Loucy (cell line): ENCODE measurements at regions not wholly inside any gene's neighbourhood (a gene's known extent, or its start where the extent isn't known, plus 50 kb on each side); places are given as distances from the start of the nearest gene placed in this dataset.

ENCODE experiments used
- H2AFZ ChIP-seq: fragments of 200-600 bp; sonication (generic); 2 replicates; pipeline ENCODE4 v1.6.0; 2016; ENCODE audit warnings: antibody characterized with exemption, mild to moderate bottlenecking, low read length, moderate library complexity
- H3F3A ChIP-seq: fragments of 200-600 bp; 2 replicates; pipeline ENCODE4 v1.6.0; 2016; ENCODE audit warnings: antibody characterized with exemption, low read depth, mild to moderate bottlenecking
- H3K27me3 ChIP-seq: fragments of 200-600 bp; sonication (generic); 2 replicates; pipeline ENCODE4 v1.6.1; 2014; ENCODE audit warnings: low read length, mild to moderate bottlenecking; ENCODE audit not compliant: insufficient read depth, poor library complexity, severe bottlenecking
- H3K36me3 ChIP-seq: fragments of 200-600 bp; sonication (generic); 2 replicates; pipeline ENCODE4 v1.6.1; 2016; ENCODE audit warnings: low read length; ENCODE audit not compliant: insufficient read depth
- H3K4me1 ChIP-seq: fragments of 200-600 bp; sonication (generic); 2 replicates; pipeline ENCODE4 v1.5.1; 2014; ENCODE audit warnings: low read length, mild to moderate bottlenecking; ENCODE audit not compliant: insufficient read depth, poor library complexity, severe bottlenecking
- H3K4me2 ChIP-seq: fragments of 200-600 bp; sonication (generic); 2 replicates; pipeline ENCODE4 v1.6.0; 2014; ENCODE audit warnings: antibody characterized with exemption, low read length, low read depth, mild to moderate bottlenecking; ENCODE audit not compliant: poor library complexity, severe bottlenecking
- H3K4me3 ChIP-seq: fragments of 200-600 bp; sonication (generic); 2 replicates; pipeline ENCODE4 v1.5.1; 2014; ENCODE audit warnings: low read length, mild to moderate bottlenecking, mixed read lengths; ENCODE audit not compliant: poor library complexity, severe bottlenecking
- H3K79me2 ChIP-seq: fragments of 200-600 bp; sonication (generic); 2 replicates; pipeline ENCODE4 v1.6.1; 2014; ENCODE audit warnings: low read length; ENCODE audit not compliant: insufficient read depth
- H3K9ac ChIP-seq: fragments of 200-600 bp; sonication (generic); 2 replicates; pipeline ENCODE4 v1.6.0; 2014; ENCODE audit warnings: mild to moderate bottlenecking, low read depth, low read length, moderate library complexity; ENCODE audit not compliant: poor library complexity, severe bottlenecking
- H3K9me2 ChIP-seq: fragments of 200-600 bp; sonication (generic); replicated peaks from 2 replicates; pipeline ENCODE4 v1.6.1; 2016; ENCODE audit warnings: low read depth, low read length, mixed read lengths
- H3K9me3 ChIP-seq: fragments of 200-600 bp; sonication (generic); 2 replicates; pipeline ENCODE4 v1.6.1; 2014; ENCODE audit warnings: mild to moderate bottlenecking, antibody characterized with exemption, low read length, low read depth; ENCODE audit not compliant: insufficient read depth
- H4K20me1 ChIP-seq: fragments of 200-600 bp; sonication (generic); 2 replicates; pipeline ENCODE4 v1.6.0; 2014; ENCODE audit warnings: antibody characterized with exemption, low read length, mild to moderate bottlenecking; ENCODE audit not compliant: insufficient read depth, poor library complexity, severe bottlenecking
- EZH2phosphoT487 ChIP-seq: fragments of 200-600 bp; IDR thresholded peaks from 2 replicates; pipeline ENCODE4 v1.6.1; 2018; ENCODE audit warnings: antibody characterized with exemption, mild to moderate bottlenecking, moderate library complexity, borderline replicate concordance
- TF ChIP-seq, protein P1 (sequence below): fragments of 200-600 bp; sonication (generic); conservative IDR thresholded peaks from 2 replicates; pipeline ENCODE4 v1.5.1; 2014; ENCODE audit warnings: mild to moderate bottlenecking, antibody characterized with exemption, low read length

DNA sequence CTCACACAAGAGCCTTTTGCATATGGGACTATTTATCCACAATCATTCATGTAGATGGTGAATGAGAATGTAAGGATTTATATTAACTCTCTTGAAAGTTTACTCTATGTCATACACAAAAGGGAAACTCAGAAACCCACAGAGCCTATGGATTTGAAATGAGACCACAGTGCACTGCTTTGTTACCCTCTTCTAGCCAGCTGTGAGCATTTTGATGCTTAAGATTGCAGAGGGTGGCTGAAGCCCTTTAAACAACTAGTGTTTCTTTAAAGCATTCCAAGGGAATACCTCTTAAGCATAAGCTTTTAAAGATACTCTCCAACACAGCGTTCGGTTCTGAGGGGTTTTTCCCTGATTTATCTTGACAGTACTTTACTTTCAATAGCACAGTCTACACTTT, 113.9 kb downstream of the NKX6-1 start:
- Histone ChIP-seq H3K4me2 (no peak overlapping the region), H3K4me1 (no peaks in the 10 kb centered on the region), H3K9me2 (no peaks in the 10 kb centered on the region), H3K36me3 (no peaks in the 10 kb centered on the region), H3K27me3 (no peaks in the 10 kb centered on the region), H3K9ac (no peak overlapping the region), H4K20me1 (no peaks in the 10 kb centered on the region), H3K4me3 (no peak overlapping the region), H3K79me2 (no peaks in the 10 kb centered on the region), H2AFZ (no peak overlapping the region), H3K9me3 (no peaks in the 10 kb centered on the region), H3F3A (no peaks in the 10 kb centered on the region)
- TF ChIP-seq, protein P1, sequence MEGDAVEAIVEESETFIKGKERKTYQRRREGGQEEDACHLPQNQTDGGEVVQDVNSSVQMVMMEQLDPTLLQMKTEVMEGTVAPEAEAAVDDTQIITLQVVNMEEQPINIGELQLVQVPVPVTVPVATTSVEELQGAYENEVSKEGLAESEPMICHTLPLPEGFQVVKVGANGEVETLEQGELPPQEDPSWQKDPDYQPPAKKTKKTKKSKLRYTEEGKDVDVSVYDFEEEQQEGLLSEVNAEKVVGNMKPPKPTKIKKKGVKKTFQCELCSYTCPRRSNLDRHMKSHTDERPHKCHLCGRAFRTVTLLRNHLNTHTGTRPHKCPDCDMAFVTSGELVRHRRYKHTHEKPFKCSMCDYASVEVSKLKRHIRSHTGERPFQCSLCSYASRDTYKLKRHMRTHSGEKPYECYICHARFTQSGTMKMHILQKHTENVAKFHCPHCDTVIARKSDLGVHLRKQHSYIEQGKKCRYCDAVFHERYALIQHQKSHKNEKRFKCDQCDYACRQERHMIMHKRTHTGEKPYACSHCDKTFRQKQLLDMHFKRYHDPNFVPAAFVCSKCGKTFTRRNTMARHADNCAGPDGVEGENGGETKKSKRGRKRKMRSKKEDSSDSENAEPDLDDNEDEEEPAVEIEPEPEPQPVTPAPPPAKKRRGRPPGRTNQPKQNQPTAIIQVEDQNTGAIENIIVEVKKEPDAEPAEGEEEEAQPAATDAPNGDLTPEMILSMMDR = no peak
- TF ChIP-seq EZH2phosphoT487 = no peak

GRCh38 chr4:84384801-84385200, 114.3 kb downstream of the NKX6-1 start:
- TF ChIP-seq EZH2phosphoT487 = no peak
- TF ChIP-seq, protein P1 = no peak
- H3K9me3 ChIP-seq = no peaks in the 10 kb centered on the region
- no peak overlapping the region for H3K9ac ChIP-seq
- H3K4me2 ChIP-seq = no peak overlapping the region
- no peaks in the 10 kb centered on the region for H3K36me3 ChIP-seq
- H2AFZ ChIP-seq = no peak overlapping the region
- H3K4me3 ChIP-seq = no peak overlapping the region
- no peaks in the 10 kb centered on the region for H3K9me2 ChIP-seq
- no peaks in the 10 kb centered on the region for H3K79me2 ChIP-seq
- H3K27me3 ChIP-seq = no peaks in the 10 kb centered on the region
- no peaks in the 10 kb centered on the region for H3K4me1 ChIP-seq
- no peaks in the 10 kb centered on the region for H3F3A ChIP-seq
- H4K20me1 ChIP-seq = no peaks in the 10 kb centered on the region

DNA sequence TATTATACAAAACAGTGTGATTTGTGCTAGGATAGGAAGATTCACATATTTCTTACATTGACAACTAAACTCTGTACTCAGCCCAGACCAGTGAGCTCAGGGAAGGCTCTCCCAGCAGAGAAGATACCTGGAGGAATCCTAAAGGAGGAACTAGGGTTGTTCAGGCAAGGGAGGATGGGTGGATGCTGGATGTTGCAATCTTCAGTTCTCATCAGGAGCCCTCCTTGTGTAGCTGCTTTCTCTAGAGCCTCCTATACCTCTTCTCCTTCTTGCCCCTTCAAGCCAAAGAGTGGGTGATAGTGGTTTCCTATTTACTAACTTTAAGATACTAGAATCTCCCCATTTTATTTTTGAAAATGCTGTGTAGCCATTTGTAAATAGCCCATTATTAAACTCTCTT, 117.3 kb downstream of the NKX6-1 start:
- H2AFZ ChIP-seq = no peak overlapping the region
- no peaks in the 10 kb centered on the region for H3K9me3 ChIP-seq
- H3K79me2 ChIP-seq = no peaks in the 10 kb centered on the region
- H3K4me1 ChIP-seq = no peaks in the 10 kb centered on the region
- no peak overlapping the region for H3K4me3 ChIP-seq
- H3K27me3 ChIP-seq = no peaks in the 10 kb centered on the region
- H4K20me1 ChIP-seq = no peaks in the 10 kb centered on the region
- H3K9me2 ChIP-seq = no peaks in the 10 kb centered on the region
- H3K9ac ChIP-seq = no peak overlapping the region
- H3K4me2 ChIP-seq = no peak overlapping the region
- TF ChIP-seq, protein P1 = no peak
- no peak for TF ChIP-seq EZH2phosphoT487
- H3K36me3 ChIP-seq = no peaks in the 10 kb centered on the region
- no peaks in the 10 kb centered on the region for H3F3A ChIP-seq
